Skin of body (tissue), 1 donor: ENCODE measurements at regions not wholly inside any gene's neighbourhood (a gene's known extent, or its start where the extent isn't known, plus 50 kb on each side); places are given as distances from the start of the nearest gene placed in this dataset.

Experiments used
- DNase-seq: peaks from one replicate; lab custom pipeline; 2025; lab: John Stamatoyannopoulos, UW

DNA sequence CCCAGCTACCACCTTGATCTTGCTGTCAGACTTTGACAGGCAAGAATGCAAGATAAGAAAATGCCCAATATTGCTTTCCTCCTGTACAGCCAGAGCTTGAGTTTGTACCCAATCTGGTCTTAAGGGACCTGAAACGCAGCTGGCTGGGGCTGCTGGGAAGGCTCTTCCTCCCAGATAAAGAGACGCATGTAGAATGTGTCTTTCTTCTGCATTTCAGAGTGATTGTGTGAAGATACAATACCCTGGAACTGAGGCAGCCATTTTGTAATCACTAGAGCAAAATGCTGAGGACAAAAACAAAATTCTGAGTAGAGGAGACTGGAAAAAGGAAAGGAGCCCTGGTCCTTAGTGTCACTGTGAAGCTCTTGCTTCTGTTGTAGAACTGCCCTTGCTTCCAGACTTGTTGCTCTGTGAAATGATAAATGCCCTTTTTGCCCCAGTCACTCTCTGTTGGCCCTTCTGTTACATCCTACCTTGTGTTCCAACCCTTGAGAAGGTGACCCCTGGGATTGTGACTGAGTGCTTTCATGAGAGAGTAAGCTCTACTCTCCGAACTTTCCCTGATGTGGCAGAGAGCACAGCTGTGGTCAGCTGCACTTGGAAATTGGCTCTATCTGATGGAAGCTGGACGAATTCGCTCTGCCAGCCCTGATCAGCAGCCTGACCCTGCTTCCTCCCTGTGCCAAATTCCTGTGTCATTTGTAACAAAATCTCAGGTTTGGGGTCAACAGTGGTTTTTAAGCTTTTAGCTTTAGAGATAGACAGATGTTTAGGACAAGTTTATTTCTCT is 137.4 kb upstream of the RBMS1 start:
- DNase-seq, result no peak

GRCh38 chr2:160632084-160632975 is 138.7 kb upstream of the RBMS1 start:
- DNase-seq, result peak; percentile 33

DNA sequence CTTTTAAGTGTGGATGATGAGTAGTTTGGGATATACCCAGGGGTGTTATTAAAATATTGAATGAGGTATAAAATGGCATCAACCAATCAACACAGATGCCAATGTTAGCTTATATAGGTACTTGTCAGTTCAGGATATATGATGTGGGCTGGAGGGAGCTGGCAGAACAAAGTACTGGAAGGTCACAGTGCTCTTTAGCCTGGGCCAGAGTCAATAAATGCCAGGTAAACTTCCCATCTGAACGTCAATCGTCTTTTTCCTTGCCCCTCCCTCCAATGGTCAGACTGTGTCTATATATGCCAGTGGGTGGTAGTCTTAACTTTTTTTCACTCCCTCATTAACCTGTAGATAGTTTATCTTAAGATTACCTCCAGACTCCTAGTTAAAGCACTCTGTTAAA is 140.8 kb upstream of the RBMS1 start:
- no peak for DNase-seq

DNA sequence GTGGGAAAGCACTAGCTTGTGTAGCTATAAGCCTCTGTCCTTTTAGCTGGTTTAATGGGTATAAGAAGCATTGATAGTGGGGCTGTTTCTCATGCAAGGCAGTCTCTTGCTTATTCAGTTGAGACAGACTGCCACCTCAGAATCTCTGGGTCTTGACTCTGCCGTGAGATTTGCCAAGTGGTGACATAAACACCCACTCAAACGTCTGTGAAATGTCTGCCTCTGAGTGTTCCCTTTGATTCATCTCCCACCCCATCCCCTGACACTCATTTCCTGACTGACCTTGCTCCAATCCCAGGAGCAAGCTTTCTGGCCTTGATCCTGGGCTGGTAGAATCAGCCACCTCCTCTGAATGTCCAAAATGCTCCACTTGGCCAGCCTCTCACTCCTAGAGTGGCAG is 141.9 kb upstream of the RBMS1 start:
- DNase-seq, result no peak

DNA sequence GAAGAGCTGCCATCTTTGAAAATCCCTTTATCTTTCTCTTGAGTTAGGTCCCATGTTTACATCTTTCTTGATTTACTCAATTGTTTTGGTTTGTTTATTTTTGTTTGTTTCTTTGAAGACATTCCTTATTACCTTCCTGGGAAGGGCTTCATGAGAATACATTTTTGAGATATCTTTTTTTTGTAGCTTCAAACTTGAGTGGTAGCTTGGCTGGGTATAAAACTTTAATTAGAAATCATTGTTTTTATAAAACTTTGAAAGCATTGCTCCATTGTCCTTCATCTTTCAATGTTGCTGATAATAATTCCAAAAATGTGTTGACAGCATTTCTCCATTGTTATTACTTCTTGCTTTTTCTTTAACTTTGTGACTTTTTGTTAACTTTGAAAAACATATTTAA is 145.9 kb upstream of the RBMS1 start:
- DNase-seq, result no peak

- DNase-seq, result no peak
These were observed 153.3 kb upstream of the RBMS1 start for GRCh38 chr2:160646684-160647444.

GRCh38 chr2:160647967-160648685 is 154.5 kb upstream of the RBMS1 start:
- no peak for DNase-seq

GRCh38 chr2:160649698-160650097 is 156.1 kb upstream of the RBMS1 start:
- no peak for DNase-seq

DNA sequence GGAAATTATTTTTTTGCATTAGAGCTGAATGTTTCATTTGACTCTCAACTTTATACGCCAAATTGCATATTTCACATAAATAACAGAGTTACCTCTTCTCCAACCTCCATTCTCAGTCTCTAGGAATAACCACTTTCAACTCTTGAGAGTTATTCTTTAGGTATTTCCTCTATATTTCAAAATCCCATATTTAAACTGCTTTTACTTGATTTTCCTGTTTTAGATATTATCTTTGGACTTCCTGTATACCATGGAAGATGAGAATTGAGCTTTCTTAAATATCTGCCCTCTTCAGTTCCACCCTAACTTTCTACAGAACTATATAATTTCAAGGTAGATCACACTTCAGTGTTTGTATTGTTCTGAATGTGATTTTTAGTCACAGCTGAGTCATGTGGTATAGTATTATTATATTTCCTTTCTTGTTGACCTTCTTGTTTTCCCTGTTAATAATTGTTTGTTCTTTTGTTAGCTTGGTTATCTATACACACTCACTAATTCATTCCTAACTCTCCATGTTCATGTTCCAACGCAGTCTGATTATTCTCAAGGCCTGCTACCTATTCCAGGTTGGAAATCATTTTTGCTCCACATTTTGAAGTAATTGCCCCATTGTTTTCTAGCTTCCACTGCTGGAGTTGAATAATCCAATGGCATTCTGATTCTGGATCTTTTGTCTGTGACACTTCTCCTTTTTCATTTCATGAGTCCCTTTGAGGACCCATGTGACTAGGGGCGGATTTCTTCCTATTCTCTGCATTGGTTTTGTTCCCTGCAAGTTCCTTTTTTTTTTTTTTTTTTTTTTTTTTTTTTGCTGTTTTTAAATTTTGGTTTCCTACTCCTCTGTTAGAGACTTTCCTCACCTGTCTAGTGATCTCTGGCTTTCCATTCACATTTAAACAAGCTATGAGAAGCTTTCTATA is 156.8 kb upstream of the RBMS1 start:
- no peak for DNase-seq

- no peak for DNase-seq
These were observed 158.0 kb upstream of the RBMS1 start for GRCh38 chr2:160651416-160652200.

- DNase-seq, result no peak
These were observed 158.6 kb upstream of the RBMS1 start for GRCh38 chr2:160652236-160652635.

DNA sequence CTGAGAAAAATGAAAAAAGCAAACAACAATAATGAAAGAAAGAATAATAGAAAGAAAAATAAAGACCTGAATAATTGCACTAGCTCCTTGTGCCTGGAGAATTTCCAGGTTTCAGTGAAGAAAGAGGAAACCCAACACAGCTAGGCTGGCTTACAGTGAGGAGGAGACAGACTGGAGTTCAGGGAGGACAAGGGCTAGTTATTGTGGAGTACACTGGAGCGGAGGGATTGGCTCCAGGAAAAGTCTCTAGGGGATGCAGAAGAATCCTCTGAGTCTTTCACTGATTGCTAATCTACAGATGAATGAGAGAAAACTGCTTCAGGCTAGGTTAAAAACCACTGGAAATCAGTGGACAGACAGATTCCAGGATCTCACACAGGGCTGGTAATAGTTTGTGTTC is 163.6 kb upstream of the RBMS1 start:
- no peak for DNase-seq

GRCh38 chr2:160658851-160659250 is 165.2 kb upstream of the RBMS1 start:
- DNase-seq, result no peak

- DNase-seq, result no peak
These were observed 167.1 kb upstream of the RBMS1 start for GRCh38 chr2:160660741-160661140.

- DNase-seq, result no peak
These were observed 171.1 kb upstream of the RBMS1 start for GRCh38 chr2:160664603-160665140.

GRCh38 chr2:160666154-160667060 is 172.8 kb upstream of the RBMS1 start:
- DNase-seq, result peak; percentile 94

DNA sequence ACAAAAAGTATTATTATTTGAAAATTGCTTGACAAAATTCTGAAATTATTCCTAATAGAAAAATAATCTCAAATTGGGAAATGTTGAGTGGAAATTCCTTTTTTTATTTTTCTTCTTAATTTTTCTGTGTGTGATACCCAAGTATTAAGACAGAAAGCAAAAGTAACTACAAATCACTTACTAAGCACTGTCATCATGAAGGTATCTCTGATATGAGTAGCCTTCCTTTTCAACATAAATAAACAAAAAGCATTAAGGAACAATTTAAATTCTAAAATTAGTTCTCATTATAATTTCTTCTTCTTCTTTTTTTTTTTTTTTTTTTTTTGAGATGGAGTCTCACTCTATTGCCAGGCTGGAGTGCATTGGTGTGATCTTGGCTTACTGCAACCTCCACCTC is 174.2 kb upstream of the RBMS1 start:
- DNase-seq, result no peak

DNA sequence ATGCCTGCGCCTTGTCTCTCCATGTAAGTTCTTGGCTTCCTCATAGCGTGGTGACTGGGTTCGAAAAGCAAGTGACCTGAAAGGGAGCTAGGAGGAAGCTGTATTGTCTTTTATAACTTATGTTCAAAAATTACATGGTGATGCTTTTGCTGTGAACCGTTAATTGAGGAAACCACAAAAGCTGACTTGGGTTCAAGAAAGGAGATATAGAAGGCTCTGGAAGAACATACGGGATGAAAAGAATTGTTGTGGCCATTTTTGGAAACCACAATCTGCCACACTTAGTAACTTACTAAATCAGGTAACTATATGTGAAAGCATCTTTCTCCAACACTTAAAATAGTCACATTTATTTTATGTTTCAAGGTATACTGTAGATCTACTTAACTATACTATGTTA is 177.0 kb upstream of the RBMS1 start:
- DNase-seq, result no peak
